ENCODE measurements at regions not wholly inside any gene's neighbourhood (a gene's known extent, or its start where the extent isn't known, plus 50 kb on each side); places are given as distances from the start of the nearest gene placed in this dataset.

- ChIA-PET POLR2A (ENCODE audit: partially characterized antibody) (no interaction called here), CTCF (ENCODE audit: partially characterized antibody) (no interaction called here)
- Mint-ChIP-seq H3K27me3 (peaks cover 0 to 7% of the 10 kb centered on the region in 2 donors), H3K9me3 (no peaks in the 10 kb centered on the region), H3K4me3 (no peak overlapping the region), H3K27ac (no peak overlapping the region), H3K4me1 (no peaks in the 10 kb centered on the region), H3K36me3 (no peaks in the 10 kb centered on the region)
- no peak overlapping the region for H3K27ac ChIP-seq (ENCODE audit: low read depth, low read length)
- no peaks in the 10 kb centered on the region for H3K27me3 ChIP-seq (ENCODE audit: insufficient read depth, low read length)
- no peak for DNase-seq
- intact Hi-C loops (cut with micrococcal nuclease): no loop called here
- H3K4me1 ChIP-seq (ENCODE audit: insufficient read depth, low read length): no peaks in the 10 kb centered on the region
- H3K36me3 ChIP-seq (ENCODE audit: insufficient read depth, low read length): no peaks in the 10 kb centered on the region
- no peak overlapping the region for H3K4me3 ChIP-seq (ENCODE audit: low read length in 2 of 2)
- no peaks in the 10 kb centered on the region for H3K9me3 ChIP-seq (ENCODE audit: control insufficient read depth in 1 of 2, low read length in 2 of 2)
Measured at GRCh38 chr1:178579095-178579494, 66.2 kb downstream of the TEX35 start.

GRCh38 chr1:178579562-178579961, 66.7 kb downstream of the TEX35 start:
- Mint-ChIP-seq H3K4me1 (no peaks in the 10 kb centered on the region), H3K27me3 (peaks cover 0 to 7% of the 10 kb centered on the region in 2 donors), H3K27ac (no peak overlapping the region), H3K9me3 (no peaks in the 10 kb centered on the region), H3K4me3 (no peak overlapping the region), H3K36me3 (no peaks in the 10 kb centered on the region)
- intact Hi-C loops (cut with micrococcal nuclease): no loop called here
- POLR2A ChIA-PET (ENCODE audit: partially characterized antibody): no interaction called here
- no peaks in the 10 kb centered on the region for H3K27me3 ChIP-seq (ENCODE audit: insufficient read depth, low read length)
- H3K4me1 ChIP-seq (ENCODE audit: insufficient read depth, low read length): no peaks in the 10 kb centered on the region
- DNase-seq: no peak
- H3K36me3 ChIP-seq (ENCODE audit: insufficient read depth, low read length): no peaks in the 10 kb centered on the region
- no peaks in the 10 kb centered on the region for H3K9me3 ChIP-seq (ENCODE audit: control insufficient read depth in 1 of 2, low read length in 2 of 2)
- H3K27ac ChIP-seq (ENCODE audit: low read depth, low read length): no peak overlapping the region
- no peak overlapping the region for H3K4me3 ChIP-seq (ENCODE audit: low read length in 2 of 2)
- CTCF ChIA-PET (ENCODE audit: partially characterized antibody): no interaction called here

- Histone ChIP-seq H3K27ac (ENCODE audit: low read depth, low read length) (no peak overlapping the region), H3K36me3 (ENCODE audit: insufficient read depth, low read length) (no peaks in the 10 kb centered on the region), H3K27me3 (ENCODE audit: insufficient read depth, low read length) (no peaks in the 10 kb centered on the region), H3K4me1 (ENCODE audit: insufficient read depth, low read length) (no peaks in the 10 kb centered on the region), H3K4me3 (ENCODE audit: low read length in 2 of 2) (no peak overlapping the region), H3K9me3 (ENCODE audit: control insufficient read depth in 1 of 2, low read length in 2 of 2) (no peaks in the 10 kb centered on the region)
- Mint-ChIP-seq H3K4me3 (no peak overlapping the region), H3K27ac (no peak overlapping the region), H3K36me3 (no peaks in the 10 kb centered on the region), H3K27me3 (peaks cover 0 to 7% of the 10 kb centered on the region in 2 donors), H3K4me1 (no peaks in the 10 kb centered on the region), H3K9me3 (no peaks in the 10 kb centered on the region)
- no peak for DNase-seq
- POLR2A ChIA-PET (ENCODE audit: partially characterized antibody): no interaction called here
- CTCF ChIA-PET (ENCODE audit: partially characterized antibody): interaction anchor here (1.0 to 1.4 kb wide), 2 partner anchors 15 to 38 kb away, joined by 3 read pairs; no protein-coding TSS in a partner anchor
- intact Hi-C loops (cut with micrococcal nuclease): no loop called here
Measured at GRCh38 chr1:178580096-178580495, 67.2 kb downstream of the TEX35 start.

GRCh38 chr1:178580876-178581275, 68.0 kb downstream of the TEX35 start:
- Histone ChIP-seq H3K27me3 (ENCODE audit: insufficient read depth, low read length) (no peaks in the 10 kb centered on the region), H3K9me3 (ENCODE audit: control insufficient read depth in 1 of 2, low read length in 2 of 2) (no peaks in the 10 kb centered on the region), H3K27ac (ENCODE audit: low read depth, low read length) (no peak overlapping the region), H3K4me3 (ENCODE audit: low read length in 2 of 2) (no peak overlapping the region), H3K36me3 (ENCODE audit: insufficient read depth, low read length) (no peaks in the 10 kb centered on the region), H3K4me1 (ENCODE audit: insufficient read depth, low read length) (no peaks in the 10 kb centered on the region)
- POLR2A ChIA-PET (ENCODE audit: partially characterized antibody): interaction anchor here (0.6 kb wide), 1 partner anchor 856 kb away, joined by 3 read pairs; no protein-coding TSS in a partner anchor
- Mint-ChIP-seq H3K36me3 (no peaks in the 10 kb centered on the region), H3K27me3 (peaks cover 0 to 8% of the 10 kb centered on the region in 2 donors), H3K27ac (no peak overlapping the region), H3K4me3 (no peak overlapping the region), H3K9me3 (no peaks in the 10 kb centered on the region), H3K4me1 (no peaks in the 10 kb centered on the region)
- CTCF ChIA-PET (ENCODE audit: partially characterized antibody): interaction anchor here (1.0 to 1.4 kb wide), 2 partner anchors 15 to 39 kb away, joined by 3 read pairs; no protein-coding TSS in a partner anchor
- no peak for DNase-seq
- intact Hi-C loops (cut with micrococcal nuclease): no loop called here

GRCh38 chr1:178581351-178582303, 68.7 kb downstream of the TEX35 start:
- CTCF ChIA-PET (ENCODE audit: partially characterized antibody): interaction anchor here (1.4 kb wide), 1 partner anchor 39 kb away, joined by 3 read pairs; no protein-coding TSS in a partner anchor
- Histone ChIP-seq H3K4me1 (ENCODE audit: insufficient read depth, low read length) (no peaks in the 10 kb centered on the region), H3K9me3 (ENCODE audit: control insufficient read depth in 1 of 2, low read length in 2 of 2) (no peaks in the 10 kb centered on the region), H3K36me3 (ENCODE audit: insufficient read depth, low read length) (no peaks in the 10 kb centered on the region), H3K27me3 (ENCODE audit: insufficient read depth, low read length) (no peaks in the 10 kb centered on the region), H3K27ac (ENCODE audit: low read depth, low read length) (no peak overlapping the region), H3K4me3 (ENCODE audit: low read length in 2 of 2) (no peak overlapping the region)
- intact Hi-C loops (cut with micrococcal nuclease): no loop called here
- peaks cover 0 to 8% of the 10 kb centered on the region in 2 donors for H3K27me3 Mint-ChIP-seq
- H3K27ac Mint-ChIP-seq: no peak overlapping the region
- no peaks in the 10 kb centered on the region for H3K9me3 Mint-ChIP-seq
- DNase-seq: no peak
- H3K4me1 Mint-ChIP-seq: no peaks in the 10 kb centered on the region
- POLR2A ChIA-PET (ENCODE audit: partially characterized antibody): interaction anchor here (0.6 kb wide), 1 partner anchor 855 kb away, joined by 3 read pairs; no protein-coding TSS in a partner anchor
- no peaks in the 10 kb centered on the region for H3K36me3 Mint-ChIP-seq
- H3K4me3 Mint-ChIP-seq: no peak overlapping the region

- Histone ChIP-seq H3K4me3 (ENCODE audit: low read length in 2 of 2) (no peak overlapping the region), H3K36me3 (ENCODE audit: insufficient read depth, low read length) (no peaks in the 10 kb centered on the region), H3K9me3 (ENCODE audit: control insufficient read depth in 1 of 2, low read length in 2 of 2) (no peaks in the 10 kb centered on the region), H3K27ac (ENCODE audit: low read depth, low read length) (no peak overlapping the region), H3K27me3 (ENCODE audit: insufficient read depth, low read length) (no peaks in the 10 kb centered on the region), H3K4me1 (ENCODE audit: insufficient read depth, low read length) (no peaks in the 10 kb centered on the region)
- peaks cover 0 to 16% (median 5%) of the 10 kb centered on the region in 8 donors for H3K9me3 Mint-ChIP-seq
- peaks cover 7 to 9% of the 10 kb centered on the region in 2 donors for H3K27me3 Mint-ChIP-seq
- intact Hi-C loops (cut with micrococcal nuclease): no loop called here
- no peak overlapping the region for H3K4me3 Mint-ChIP-seq
- H3K27ac Mint-ChIP-seq: no peak overlapping the region
- H3K36me3 Mint-ChIP-seq: no peaks in the 10 kb centered on the region
- no peaks in the 10 kb centered on the region for H3K4me1 Mint-ChIP-seq
- no peak for DNase-seq
- CTCF ChIA-PET (ENCODE audit: partially characterized antibody): no interaction called here
- POLR2A ChIA-PET (ENCODE audit: partially characterized antibody): no interaction called here
Measured at GRCh38 chr1:178587096-178587495, 74.2 kb downstream of the TEX35 start.

- Mint-ChIP-seq H3K4me3 (no peak overlapping the region), H3K36me3 (no peaks in the 10 kb centered on the region), H3K9me3 (peaks cover 0 to 16% (median 5%) of the 10 kb centered on the region in 8 donors), H3K27me3 (peaks cover 8 to 9% of the 10 kb centered on the region in 2 donors), H3K27ac (no peak overlapping the region), H3K4me1 (no peaks in the 10 kb centered on the region)
- Histone ChIP-seq H3K27ac (ENCODE audit: low read depth, low read length) (no peak overlapping the region), H3K27me3 (ENCODE audit: insufficient read depth, low read length) (no peaks in the 10 kb centered on the region), H3K4me1 (ENCODE audit: insufficient read depth, low read length) (no peaks in the 10 kb centered on the region), H3K36me3 (ENCODE audit: insufficient read depth, low read length) (no peaks in the 10 kb centered on the region), H3K4me3 (ENCODE audit: low read length in 2 of 2) (no peak overlapping the region), H3K9me3 (ENCODE audit: control insufficient read depth in 1 of 2, low read length in 2 of 2) (no peaks in the 10 kb centered on the region)
- DNase-seq: no peak
- CTCF ChIA-PET (ENCODE audit: partially characterized antibody): no interaction called here
- intact Hi-C loops (cut with micrococcal nuclease): no loop called here
- POLR2A ChIA-PET (ENCODE audit: partially characterized antibody): no interaction called here
Measured at GRCh38 chr1:178587975-178588374, 75.1 kb downstream of the TEX35 start.

All from CD4-positive, alpha-beta memory T cell (primary cell).